ENCODE measurements at regions not wholly inside any gene's neighbourhood (a gene's known extent, or its start where the extent isn't known, plus 50 kb on each side); places are given as distances from the start of the nearest gene placed in this dataset.

DNA sequence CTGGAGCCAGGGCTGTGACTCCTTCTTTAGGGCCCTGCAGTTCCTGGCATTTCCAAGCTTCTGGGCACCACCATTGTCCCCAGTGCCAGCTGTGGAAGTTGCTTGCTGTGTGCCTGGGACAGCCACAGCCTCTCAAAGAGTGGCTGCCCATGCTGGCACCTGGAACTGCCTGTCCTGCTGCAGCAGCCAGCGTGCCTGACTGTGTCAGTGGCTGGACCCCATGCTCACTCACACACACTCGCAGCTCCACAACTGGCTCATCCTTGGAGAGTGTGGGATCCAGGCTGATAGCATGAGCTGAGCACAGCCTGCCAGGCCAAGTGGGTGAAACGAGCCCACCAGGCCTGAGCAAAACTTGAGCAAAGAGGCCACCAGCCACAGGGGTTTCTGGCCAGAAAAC lies 1107.6 kb downstream of the C4orf33 start:
- no peak for FAIRE-seq

GRCh38 chr4:130210864-130211263 lies 1114.9 kb downstream of the C4orf33 start:
- FAIRE-seq = no peak

- FAIRE-seq = no peak
These were observed 1118.3 kb downstream of the C4orf33 start for GRCh38 chr4:130214268-130214667.

DNA sequence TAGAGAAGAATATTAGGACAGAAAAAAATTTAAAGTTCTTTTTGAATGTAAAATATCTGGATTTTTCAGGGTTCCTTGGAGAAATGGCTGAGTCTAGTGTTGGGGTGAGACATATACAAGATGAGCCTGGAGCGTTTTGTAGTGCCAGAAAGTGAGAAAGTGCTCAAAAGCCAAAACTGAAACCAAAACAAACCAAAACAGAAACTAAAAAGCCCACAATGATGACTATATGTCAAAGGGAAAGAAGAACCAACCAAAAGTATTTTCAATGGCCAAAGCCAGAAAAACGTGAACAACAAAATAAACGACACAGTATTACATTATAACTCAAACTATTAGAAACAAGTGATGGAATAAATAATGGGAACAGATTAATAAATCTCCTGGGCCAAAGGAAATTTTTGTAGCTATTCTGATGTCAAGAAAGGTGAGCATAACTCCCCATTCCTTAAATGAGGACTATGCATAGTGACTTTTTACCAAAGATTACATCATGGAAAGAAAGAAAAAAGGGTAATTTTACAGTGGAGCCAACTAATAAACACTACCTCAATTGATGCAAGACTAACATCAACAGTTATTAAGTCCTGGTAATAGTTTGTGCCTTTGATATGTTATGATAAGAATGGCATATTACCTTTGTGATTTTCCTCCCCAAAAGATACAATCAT lies 1137.6 kb downstream of the C4orf33 start:
- no peak for FAIRE-seq

- FAIRE-seq = no peak
These were observed 1142.2 kb downstream of the C4orf33 start for GRCh38 chr4:130238121-130238520.

GRCh38 chr4:130249002-130249401 lies 1153.0 kb downstream of the C4orf33 start:
- FAIRE-seq = no peak

GRCh38 chr4:130257271-130257670 lies 1161.3 kb downstream of the C4orf33 start:
- FAIRE-seq = no peak

GRCh38 chr4:130266814-130267213 lies 1170.9 kb downstream of the C4orf33 start:
- FAIRE-seq = no peak

DNA sequence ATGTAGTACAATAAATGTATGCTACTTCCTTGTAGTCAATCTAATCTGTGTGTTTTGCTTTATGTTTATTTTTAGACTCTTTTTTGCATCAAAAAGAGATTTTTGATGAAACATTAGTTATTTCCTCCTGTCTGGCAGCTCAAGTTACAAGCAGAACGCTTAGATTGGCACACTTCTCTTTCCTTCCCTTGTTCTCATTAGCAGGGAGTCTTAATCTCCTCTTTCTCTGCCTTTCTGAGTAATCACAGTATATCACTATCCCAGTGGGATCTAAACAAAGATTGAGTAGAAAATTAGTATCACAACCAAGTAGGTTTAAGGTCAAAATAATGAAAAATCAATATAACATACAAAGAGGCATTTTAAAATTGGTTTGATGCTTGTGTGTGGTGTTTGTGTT lies 1192.6 kb downstream of the C4orf33 start:
- FAIRE-seq = no peak

- FAIRE-seq = no peak
These were observed 1197.7 kb downstream of the C4orf33 start for GRCh38 chr4:130293692-130294091.

- FAIRE-seq = no peak
These were observed 1200.5 kb downstream of the C4orf33 start for GRCh38 chr4:130296448-130296847.

GRCh38 chr4:130306566-130306965 lies 1210.6 kb downstream of the C4orf33 start:
- FAIRE-seq = no peak

DNA sequence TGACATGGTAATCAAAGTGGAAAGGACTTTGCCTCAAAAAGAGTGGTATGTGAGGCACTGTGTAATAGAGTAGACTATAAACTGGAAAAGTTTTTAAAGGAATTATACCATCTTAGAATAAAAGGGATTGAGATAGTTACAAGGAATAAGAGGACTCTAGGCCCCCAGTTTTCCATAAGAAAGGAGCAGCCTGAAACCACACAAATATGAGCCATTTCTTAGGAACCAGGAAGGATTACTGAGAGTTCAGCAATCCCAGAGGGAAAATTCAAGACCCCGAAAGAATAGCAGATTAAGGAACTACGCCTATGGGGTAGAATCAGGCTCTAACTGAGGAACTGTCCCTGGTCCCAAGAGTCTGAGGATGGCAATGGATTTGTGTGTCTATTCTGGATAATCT lies 1213.3 kb downstream of the C4orf33 start:
- FAIRE-seq = no peak

DNA sequence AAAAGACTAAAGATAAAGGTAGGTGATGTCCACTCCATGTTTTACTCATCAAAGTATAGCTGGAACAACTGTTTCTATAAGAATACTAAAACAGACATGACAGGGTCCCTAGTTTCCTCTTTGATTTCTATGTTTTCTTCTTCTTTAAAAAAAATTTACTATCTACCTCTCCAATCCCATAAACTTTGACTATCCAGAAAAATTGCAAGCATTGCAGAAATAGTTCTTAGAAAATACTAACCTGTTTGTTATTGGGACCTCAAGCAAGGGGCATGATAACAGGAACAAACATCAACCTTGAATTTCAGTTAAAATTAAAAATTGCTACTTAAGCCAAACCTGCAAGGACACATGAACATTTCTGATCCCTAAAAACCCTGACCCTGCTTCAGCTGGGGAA lies 1226.5 kb downstream of the C4orf33 start:
- FAIRE-seq = no peak

DNA sequence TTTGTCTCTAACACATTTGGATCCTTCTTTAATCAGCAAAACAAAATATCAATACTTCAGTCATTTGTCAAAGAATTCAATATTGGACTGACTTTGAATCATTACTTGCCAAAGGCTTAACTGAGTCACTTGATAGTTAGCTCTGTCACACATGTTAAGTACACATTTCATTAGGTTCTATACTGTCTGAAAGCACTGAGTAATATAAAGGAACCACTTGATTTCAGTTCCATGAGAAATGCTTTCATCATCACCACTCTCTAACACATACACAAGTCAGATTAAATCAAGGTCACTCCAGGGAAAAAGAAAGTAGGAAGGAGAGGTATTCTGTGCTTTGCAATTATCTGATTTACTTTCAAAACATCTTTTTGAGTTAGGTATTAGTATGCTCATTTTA lies 1233.1 kb downstream of the C4orf33 start:
- no peak for FAIRE-seq

DNA sequence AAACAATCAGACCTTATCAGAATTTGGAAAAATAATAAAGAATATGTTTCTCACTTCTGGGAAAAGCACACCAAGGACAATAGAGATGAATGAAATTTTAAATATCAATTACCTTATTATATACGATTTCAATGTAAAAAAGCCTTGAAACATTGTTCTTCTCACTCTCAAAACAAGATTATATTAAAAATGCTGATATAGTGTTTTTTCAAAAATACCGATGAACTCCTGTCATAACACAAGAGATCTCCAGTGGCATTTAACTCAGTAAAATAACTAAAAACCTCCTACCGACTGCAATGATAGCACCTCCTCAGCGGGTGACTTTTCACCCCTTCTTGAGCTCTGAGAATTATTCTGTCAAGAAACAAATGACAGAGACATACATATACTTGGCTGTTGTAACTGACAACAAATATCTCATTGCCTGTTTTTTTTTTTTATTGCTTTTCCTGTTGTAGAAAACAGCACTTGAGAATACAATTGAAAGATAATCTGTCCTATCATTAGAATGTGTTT lies 1237.3 kb downstream of the C4orf33 start:
- no peak for FAIRE-seq

GRCh38 chr4:130335417-130336194 lies 1239.7 kb downstream of the C4orf33 start:
- FAIRE-seq = no peak

DNA sequence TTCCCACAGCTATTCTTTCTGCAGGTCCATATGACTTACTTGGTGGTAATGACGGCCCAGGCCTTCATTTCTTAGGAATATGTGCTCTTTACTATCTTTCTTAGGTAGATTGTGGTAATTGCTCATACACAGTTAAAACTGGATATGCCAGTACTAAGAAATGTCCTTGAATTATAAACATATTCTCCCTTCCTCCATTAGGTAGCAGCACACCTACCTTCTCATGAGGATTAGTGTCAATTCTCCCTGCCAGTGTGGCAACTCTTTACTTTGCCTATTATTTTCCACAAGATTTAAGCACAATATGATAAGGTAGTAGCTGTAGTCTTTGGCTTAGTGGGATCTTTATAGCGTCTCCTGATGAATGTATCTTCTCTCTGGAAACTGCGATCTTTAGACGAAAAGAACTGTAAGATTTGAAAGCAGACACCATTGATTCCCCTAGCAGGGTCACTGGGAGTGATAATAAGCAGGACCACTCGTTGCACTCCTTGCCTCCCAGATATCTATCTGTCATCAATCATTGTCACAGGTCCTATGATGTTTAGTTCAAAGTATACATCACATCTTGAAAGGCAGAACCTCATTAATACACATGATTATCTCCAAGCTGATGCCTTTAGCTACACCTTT lies 1240.7 kb downstream of the C4orf33 start:
- FAIRE-seq = peak; percentile 25

GRCh38 chr4:130338851-130339250 lies 1242.9 kb downstream of the C4orf33 start:
- no peak for FAIRE-seq

- no peak for FAIRE-seq
These were observed 1253.8 kb downstream of the C4orf33 start for GRCh38 chr4:130349745-130350144.

DNA sequence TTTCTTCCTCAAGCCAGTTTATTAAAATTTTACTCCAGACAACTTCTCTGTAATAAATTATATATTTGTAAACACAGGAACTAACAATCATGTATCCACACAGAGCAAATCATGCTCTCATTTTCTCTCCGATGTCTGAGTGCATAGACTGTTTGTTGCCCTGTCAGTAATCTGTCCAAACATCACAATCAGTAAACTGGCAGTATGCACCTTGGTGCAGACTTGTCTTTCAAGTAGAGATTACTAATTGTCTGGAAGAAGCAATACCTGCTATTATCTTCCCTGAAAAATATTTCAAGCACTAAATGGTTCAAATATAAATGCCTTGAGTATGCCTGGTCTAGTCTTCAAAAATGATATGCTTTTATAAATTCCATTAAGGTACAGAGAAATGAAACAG lies 1260.9 kb downstream of the C4orf33 start:
- no peak for FAIRE-seq

- FAIRE-seq = peak; percentile 79
These were observed 1263.6 kb downstream of the C4orf33 start for GRCh38 chr4:130359542-130359941.

DNA sequence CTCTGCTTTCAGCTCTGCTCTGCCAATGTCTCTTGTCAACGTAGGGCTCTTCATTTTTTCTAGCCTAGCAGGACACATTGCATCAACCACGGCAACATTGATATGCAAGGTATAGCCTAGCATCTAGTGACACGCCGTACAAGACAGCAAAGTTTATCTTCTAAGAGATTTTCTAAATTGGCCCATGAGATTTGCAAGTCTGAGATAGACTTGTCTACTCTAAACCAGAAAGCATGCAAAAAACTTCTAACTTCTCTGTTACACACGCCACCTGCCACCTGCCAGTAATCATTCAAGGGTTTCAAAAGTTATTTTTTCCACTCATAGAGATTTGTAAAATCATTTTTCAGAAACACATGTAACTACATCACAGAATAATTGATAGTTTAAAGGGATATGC lies 1265.7 kb downstream of the C4orf33 start:
- no peak for FAIRE-seq

- FAIRE-seq = no peak
These were observed 1272.7 kb downstream of the C4orf33 start for GRCh38 chr4:130368668-130369067.

All from G401.6 (cell line).